ENCODE measurements at regions not wholly inside any gene's neighbourhood (a gene's known extent, or its start where the extent isn't known, plus 50 kb on each side); places are given as distances from the start of the nearest gene placed in this dataset.

- FAIRE-seq (no peak), DNase-seq (ENCODE audit: low spot score in 2 of 2) (no peak)
Measured at GRCh38 chr15:35596285-35596684, 50.3 kb upstream of the DPH6 start.

- DNase-seq (ENCODE audit: low spot score in 2 of 2) (no peak), FAIRE-seq (no peak)
Measured at GRCh38 chr15:35602836-35603235, 56.9 kb upstream of the DPH6 start.

- DNase-seq (ENCODE audit: low spot score in 2 of 2) (no peak), FAIRE-seq (no peak)
Measured at GRCh38 chr15:35603301-35603700, 57.3 kb upstream of the DPH6 start.

- no peak for FAIRE-seq
Measured at GRCh38 chr15:35603856-35604255, 57.9 kb upstream of the DPH6 start.

GRCh38 chr15:35605764-35606449 lies 59.9 kb upstream of the DPH6 start:
- DNase-seq (ENCODE audit: low spot score in 2 of 2) (no peak), FAIRE-seq (no peak)

More at GRCh38 chr15:35603856-35604255, 57.9 kb upstream of the DPH6 start:
- DNase-seq (ENCODE audit: low spot score in 2 of 2): no peak

GRCh38 chr15:35606450-35606779 lies 60.5 kb upstream of the DPH6 start:
- DNase-seq (ENCODE audit: low spot score in 2 of 2) (no peak), FAIRE-seq (no peak)

- FAIRE-seq (no peak), DNase-seq (ENCODE audit: low spot score in 2 of 2) (no peak)
Measured at GRCh38 chr15:35616498-35617271, 70.7 kb upstream of the DPH6 start.

GRCh38 chr15:35618260-35619188 lies 72.6 kb upstream of the DPH6 start:
- DNase-seq (ENCODE audit: low spot score in 2 of 2): no peak
- no peak for FAIRE-seq

- DNase-seq (ENCODE audit: low spot score in 2 of 2): no peak
Measured at GRCh38 chr15:35622641-35623340, 76.8 kb upstream of the DPH6 start.

GRCh38 chr15:35624881-35625280 lies 78.9 kb upstream of the DPH6 start:
- DNase-seq (ENCODE audit: low spot score in 2 of 2) (no peak), FAIRE-seq (no peak)

More at GRCh38 chr15:35622641-35623340, 76.8 kb upstream of the DPH6 start:
- no peak for FAIRE-seq

GRCh38 chr15:35626571-35627318 lies 80.8 kb upstream of the DPH6 start:
- no peak for DNase-seq (ENCODE audit: low spot score in 2 of 2)

GRCh38 chr15:35627696-35628095 lies 81.7 kb upstream of the DPH6 start:
- DNase-seq (ENCODE audit: low spot score in 2 of 2): no peak
- no peak for FAIRE-seq

More at GRCh38 chr15:35626571-35627318, 80.8 kb upstream of the DPH6 start:
- no peak for FAIRE-seq

- DNase-seq (ENCODE audit: low spot score in 2 of 2) (no peak), FAIRE-seq (no peak)
Measured at GRCh38 chr15:35629766-35630165, 83.8 kb upstream of the DPH6 start.

- no peak for FAIRE-seq
- no peak for DNase-seq (ENCODE audit: low spot score in 2 of 2)
Measured at GRCh38 chr15:35630532-35630931, 84.6 kb upstream of the DPH6 start.

- no peak for DNase-seq (ENCODE audit: low spot score in 2 of 2)
- FAIRE-seq: no peak
Measured at GRCh38 chr15:35630985-35631384, 85.0 kb upstream of the DPH6 start.

GRCh38 chr15:35633677-35634076 lies 87.7 kb upstream of the DPH6 start:
- DNase-seq (ENCODE audit: low spot score in 2 of 2) (no peak), FAIRE-seq (no peak)

GRCh38 chr15:35646790-35647189 lies 100.8 kb upstream of the DPH6 start:
- no peak for FAIRE-seq

GRCh38 chr15:35647303-35647702 lies 101.3 kb upstream of the DPH6 start:
- FAIRE-seq (no peak), DNase-seq (ENCODE audit: low spot score in 2 of 2) (no peak)

More at GRCh38 chr15:35646790-35647189, 100.8 kb upstream of the DPH6 start:
- DNase-seq (ENCODE audit: low spot score in 2 of 2): no peak

GRCh38 chr15:35648941-35649340 lies 103.0 kb upstream of the DPH6 start:
- DNase-seq (ENCODE audit: low spot score in 2 of 2) (no peak), FAIRE-seq (no peak)

- DNase-seq (ENCODE audit: low spot score in 2 of 2): no peak
- FAIRE-seq: no peak
Measured at GRCh38 chr15:35649575-35649974, 103.6 kb upstream of the DPH6 start.

Measured in frontal cortex (tissue), 3 donors.